Large intestine (tissue), 3 donors: ENCODE measurements at regions not wholly inside any gene's neighbourhood (a gene's known extent, or its start where the extent isn't known, plus 50 kb on each side); places are given as distances from the start of the nearest gene placed in this dataset.
"Not testable (repeated sequence)": the region's sequence is repeated elsewhere in the genome, so short reads cannot be mapped to it uniquely, and the experiment has no call there.

Experiments
- DNase-seq, 2 donors: peaks; one replicate each; pipeline versions ENCODE4 v3.0.0 to v3.0.0-alpha.2; 2013
- H3K27ac ChIP-seq: one replicate; pipeline ENCODE4 v1.5.1; 2013; ENCODE audit warnings: low read length
- H3K27me3 ChIP-seq: 2 replicates; pipeline ENCODE4 v1.6.1; 2013; ENCODE audit warnings: low read length; ENCODE audit not compliant: control insufficient read depth, insufficient read depth
- H3K36me3 ChIP-seq: 2 replicates; pipeline ENCODE4 v1.6.1; 2013; ENCODE audit warnings: low read length; ENCODE audit not compliant: control insufficient read depth, insufficient read depth
- H3K4me1 ChIP-seq: one replicate; pipeline ENCODE4 v1.6.1; 2013; ENCODE audit warnings: low read length; ENCODE audit not compliant: control insufficient read depth, insufficient read depth
- H3K4me3 ChIP-seq: one replicate; pipeline ENCODE4 v1.5.1; 2013; ENCODE audit warnings: low read length
- H3K9me3 ChIP-seq: one replicate; pipeline ENCODE4 v1.6.1; 2013; ENCODE audit warnings: mild to moderate bottlenecking, low read depth, low read length, moderate library complexity; ENCODE audit not compliant: control insufficient read depth
- WGBS: methylation state at CpG from one replicate; pipeline ENCODE4 v1.1.5; 2013; ENCODE audit warnings: low lambda C conversion rate; ENCODE audit not compliant: insufficient coverage; 5-methylcytosine and 5-hydroxymethylcytosine counted together

GRCh38 chr1:192884241-192884640, 75.4 kb downstream of the RGS2 start:
- Histone ChIP-seq H3K36me3 (no peaks in the 10 kb centered on the region), H3K27me3 (no peaks in the 10 kb centered on the region), H3K4me1 (no peaks in the 10 kb centered on the region), H3K9me3 (no peaks in the 10 kb centered on the region), H3K27ac (no peak overlapping the region), H3K4me3 (no peak overlapping the region)
- 52% methylated on average over 4 of the region's 5 CpGs for WGBS
- DNase-seq: no peak

- not testable (repeated sequence) for H3K4me1 ChIP-seq, H3K9me3 ChIP-seq
Observed at GRCh38 chr1:192885387-192885786, 76.5 kb downstream of the RGS2 start.

GRCh38 chr1:192887426-192887825, 78.6 kb downstream of the RGS2 start:
- Histone ChIP-seq H3K4me1 (no peaks in the 10 kb centered on the region), H3K9me3 (no peaks in the 10 kb centered on the region), H3K27ac (no peak overlapping the region), H3K36me3 (no peaks in the 10 kb centered on the region), H3K4me3 (no peak overlapping the region), H3K27me3 (no peaks in the 10 kb centered on the region)
- no peak for DNase-seq
- 100% methylated on average over 1 of the region's 4 CpGs for WGBS

More at GRCh38 chr1:192885387-192885786, 76.5 kb downstream of the RGS2 start:
- H3K4me3 ChIP-seq, H3K27me3 ChIP-seq, H3K27ac ChIP-seq, DNase-seq, H3K36me3 ChIP-seq: not testable (repeated sequence)
- WGBS: 93% methylated on average over 2 of the region's 3 CpGs

GRCh38 chr1:192888574-192888973, 79.7 kb downstream of the RGS2 start:
- Histone ChIP-seq H3K27me3 (no peaks in the 10 kb centered on the region), H3K27ac (no peak overlapping the region), H3K4me3 (no peak overlapping the region), H3K9me3 (no peaks in the 10 kb centered on the region), H3K36me3 (no peaks in the 10 kb centered on the region), H3K4me1 (no peaks in the 10 kb centered on the region)
- WGBS: 44% methylated on average over 2 of the region's 3 CpGs
- DNase-seq: no peak

GRCh38 chr1:192889082-192889481, 80.2 kb downstream of the RGS2 start:
- no peaks in the 10 kb centered on the region for H3K9me3 ChIP-seq
- H3K27me3 ChIP-seq: no peaks in the 10 kb centered on the region
- no peak for DNase-seq
- 100% methylated on average over 1 of the region's 4 CpGs for WGBS
- no peaks in the 10 kb centered on the region for H3K4me1 ChIP-seq
- H3K4me3 ChIP-seq: no peak overlapping the region
- no peak overlapping the region for H3K27ac ChIP-seq
- no peaks in the 10 kb centered on the region for H3K36me3 ChIP-seq

- no peak overlapping the region for H3K4me3 ChIP-seq
- no peak for DNase-seq
- H3K27me3 ChIP-seq: no peaks in the 10 kb centered on the region
- WGBS: 100% methylated on average over 1 of the region's 3 CpGs
- no peak overlapping the region for H3K27ac ChIP-seq
- H3K36me3 ChIP-seq: no peaks in the 10 kb centered on the region
- no peaks in the 10 kb centered on the region for H3K9me3 ChIP-seq
- no peaks in the 10 kb centered on the region for H3K4me1 ChIP-seq
Observed at GRCh38 chr1:192890134-192890533, 81.3 kb downstream of the RGS2 start.

- Histone ChIP-seq H3K4me3 (no peak overlapping the region), H3K36me3 (no peaks in the 10 kb centered on the region), H3K9me3 (no peaks in the 10 kb centered on the region), H3K27ac (no peak overlapping the region), H3K27me3 (no peaks in the 10 kb centered on the region), H3K4me1 (no peaks in the 10 kb centered on the region)
- no CpG with 5 or more reads among the region's 1 CpG for WGBS
- no peak for DNase-seq
Observed at GRCh38 chr1:192892934-192893333, 84.1 kb downstream of the RGS2 start.

GRCh38 chr1:192895487-192895886, 86.6 kb downstream of the RGS2 start:
- H3K9me3 ChIP-seq, H3K4me3 ChIP-seq, DNase-seq, H3K27ac ChIP-seq, H3K27me3 ChIP-seq, H3K36me3 ChIP-seq, H3K4me1 ChIP-seq: not testable (repeated sequence)
- WGBS: no CpG with 5 or more reads among the region's 10 CpGs

GRCh38 chr1:192896376-192896775, 87.5 kb downstream of the RGS2 start:
- no peak overlapping the region for H3K4me3 ChIP-seq
- no peak for DNase-seq
- H3K36me3 ChIP-seq: no peaks in the 10 kb centered on the region
- no peak overlapping the region for H3K27ac ChIP-seq
- no peaks in the 10 kb centered on the region for H3K4me1 ChIP-seq
- no peaks in the 10 kb centered on the region for H3K9me3 ChIP-seq
- no peaks in the 10 kb centered on the region for H3K27me3 ChIP-seq

- DNase-seq: no peak
- WGBS: no CpG with 5 or more reads among the region's 1 CpG
- Histone ChIP-seq H3K4me3 (no peak overlapping the region), H3K27ac (no peak overlapping the region), H3K36me3 (no peaks in the 10 kb centered on the region), H3K9me3 (no peaks in the 10 kb centered on the region), H3K27me3 (no peaks in the 10 kb centered on the region), H3K4me1 (no peaks in the 10 kb centered on the region)
Observed at GRCh38 chr1:192901500-192901899, 92.7 kb downstream of the RGS2 start.

GRCh38 chr1:192903142-192903541, 94.3 kb downstream of the RGS2 start:
- Histone ChIP-seq H3K4me1 (no peaks in the 10 kb centered on the region), H3K27ac (no peak overlapping the region), H3K9me3 (no peaks in the 10 kb centered on the region), H3K27me3 (no peaks in the 10 kb centered on the region), H3K4me3 (no peak overlapping the region), H3K36me3 (no peaks in the 10 kb centered on the region)
- no peak for DNase-seq
- WGBS: 63% methylated on average over 2 of the region's 5 CpGs
